ENCODE measurements at regions not wholly inside any gene's neighbourhood (a gene's known extent, or its start where the extent isn't known, plus 50 kb on each side); places are given as distances from the start of the nearest gene placed in this dataset.
"Not testable (repeated sequence)": the region's sequence is repeated elsewhere in the genome, so short reads cannot be mapped to it uniquely, and the experiment has no call there.

GRCh38 chr7:86340407-86340806, 303.3 kb upstream of the GRM3 start:
- CTCF ChIA-PET; H3K4me3 ChIP-seq (ENCODE audit: low read length); H3K4me1 Mint-ChIP-seq; H3K36me3 Mint-ChIP-seq; H3K27me3 Mint-ChIP-seq; H3K27me3 ChIP-seq (ENCODE audit: insufficient read depth, low read length, poor library complexity, severe bottlenecking); H3K9me3 ChIP-seq (ENCODE audit: low read length); H3K36me3 ChIP-seq (ENCODE audit: insufficient read depth, low read length); POLR2A ChIA-PET; H3K27ac ChIP-seq (ENCODE audit: low read depth, low read length); H3K4me1 ChIP-seq (ENCODE audit: insufficient read depth, low read length); H3K4me3 Mint-ChIP-seq; H3K27ac Mint-ChIP-seq; DNase-seq: not testable (repeated sequence)
- H3K9me3 Mint-ChIP-seq = peaks cover 0 to 13% (median 2%) of the 10 kb centered on the region in 5 donors

- POLR2A ChIA-PET = no interaction called here
- H3K27me3 ChIP-seq (ENCODE audit: insufficient read depth, low read length, poor library complexity, severe bottlenecking) = no peaks in the 10 kb centered on the region
- DNase-seq = no peak
- H3K36me3 Mint-ChIP-seq = no peaks in the 10 kb centered on the region
- no peaks in the 10 kb centered on the region for H3K4me1 Mint-ChIP-seq
- CTCF ChIA-PET = no interaction called here
- H3K27me3 Mint-ChIP-seq = no peaks in the 10 kb centered on the region
- H3K4me1 ChIP-seq (ENCODE audit: insufficient read depth, low read length) = no peaks in the 10 kb centered on the region
- H3K36me3 ChIP-seq (ENCODE audit: insufficient read depth, low read length) = no peaks in the 10 kb centered on the region
- no peaks in the 10 kb centered on the region for H3K9me3 ChIP-seq (ENCODE audit: low read length)
- H3K27ac ChIP-seq (ENCODE audit: low read depth, low read length) = no peak overlapping the region
- H3K4me3 Mint-ChIP-seq = no peak overlapping the region
- H3K27ac Mint-ChIP-seq = no peak overlapping the region
- H3K4me3 ChIP-seq (ENCODE audit: low read length) = no peak overlapping the region
- peaks cover 0 to 13% (median 2%) of the 10 kb centered on the region in 5 donors for H3K9me3 Mint-ChIP-seq
Measured at GRCh38 chr7:86339051-86339450, 304.7 kb upstream of the GRM3 start.

DNA sequence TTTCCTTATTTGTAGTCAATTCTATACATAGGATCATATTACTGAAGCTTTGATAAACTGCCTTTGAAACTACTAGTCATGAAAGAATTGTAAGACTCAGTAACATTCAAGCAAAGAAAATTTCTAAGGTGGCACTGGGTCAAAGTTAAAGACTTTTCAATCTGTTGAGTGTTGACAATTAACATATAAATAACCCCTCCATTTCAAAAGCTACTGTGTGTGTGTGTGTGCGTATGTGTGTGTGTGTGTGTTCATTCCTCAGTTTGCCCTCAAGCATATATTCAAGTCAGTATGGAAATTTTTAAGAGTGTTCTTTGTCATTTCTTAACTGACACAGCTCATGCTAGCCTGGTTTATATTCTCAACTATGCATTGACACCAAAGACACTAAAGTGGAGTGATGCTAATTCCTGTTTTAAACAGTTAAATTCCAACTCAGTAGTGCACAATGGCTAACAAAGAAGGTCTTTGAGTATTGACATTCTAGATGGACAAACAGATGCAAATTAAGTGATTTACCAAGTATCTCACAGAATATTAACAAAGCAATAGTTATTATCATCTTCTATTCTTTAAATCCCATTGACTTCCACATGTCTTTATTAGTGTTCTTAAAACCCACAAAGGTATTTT, 314.8 kb upstream of the GRM3 start:
- H3K27ac Mint-ChIP-seq = no peak overlapping the region
- H3K9me3 Mint-ChIP-seq = peaks cover 0 to 18% (median 6%) of the 10 kb centered on the region in 5 donors
- no peaks in the 10 kb centered on the region for H3K36me3 ChIP-seq (ENCODE audit: insufficient read depth, low read length)
- no peaks in the 10 kb centered on the region for H3K4me1 Mint-ChIP-seq
- H3K27ac ChIP-seq (ENCODE audit: low read depth, low read length) = no peak overlapping the region
- no peaks in the 10 kb centered on the region for H3K9me3 ChIP-seq (ENCODE audit: low read length)
- no peak overlapping the region for H3K4me3 ChIP-seq (ENCODE audit: low read length)
- H3K4me1 ChIP-seq (ENCODE audit: insufficient read depth, low read length) = no peaks in the 10 kb centered on the region
- POLR2A ChIA-PET = no interaction called here
- H3K36me3 Mint-ChIP-seq = no peaks in the 10 kb centered on the region
- DNase-seq = no peak
- CTCF ChIA-PET = no interaction called here
- H3K27me3 Mint-ChIP-seq = no peaks in the 10 kb centered on the region
- H3K27me3 ChIP-seq (ENCODE audit: insufficient read depth, low read length, poor library complexity, severe bottlenecking) = no peaks in the 10 kb centered on the region
- H3K4me3 Mint-ChIP-seq = no peak overlapping the region

- Histone ChIP-seq H3K4me1 (ENCODE audit: insufficient read depth, low read length) (no peaks in the 10 kb centered on the region), H3K36me3 (ENCODE audit: insufficient read depth, low read length) (no peaks in the 10 kb centered on the region), H3K4me3 (ENCODE audit: low read length) (no peak overlapping the region), H3K27me3 (ENCODE audit: insufficient read depth, low read length, poor library complexity, severe bottlenecking) (no peaks in the 10 kb centered on the region), H3K27ac (ENCODE audit: low read depth, low read length) (no peak overlapping the region), H3K9me3 (ENCODE audit: low read length) (no peaks in the 10 kb centered on the region)
- no peak for DNase-seq
- Mint-ChIP-seq H3K27me3 (no peaks in the 10 kb centered on the region), H3K27ac (no peak overlapping the region), H3K4me3 (no peak overlapping the region), H3K9me3 (peaks cover 3 to 12% (median 5%) of the 10 kb centered on the region in 5 donors), H3K4me1 (no peaks in the 10 kb centered on the region), H3K36me3 (no peaks in the 10 kb centered on the region)
- ChIA-PET CTCF (no interaction called here), POLR2A (no interaction called here)
Measured at GRCh38 chr7:86326847-86327246, 316.9 kb upstream of the GRM3 start.

DNA sequence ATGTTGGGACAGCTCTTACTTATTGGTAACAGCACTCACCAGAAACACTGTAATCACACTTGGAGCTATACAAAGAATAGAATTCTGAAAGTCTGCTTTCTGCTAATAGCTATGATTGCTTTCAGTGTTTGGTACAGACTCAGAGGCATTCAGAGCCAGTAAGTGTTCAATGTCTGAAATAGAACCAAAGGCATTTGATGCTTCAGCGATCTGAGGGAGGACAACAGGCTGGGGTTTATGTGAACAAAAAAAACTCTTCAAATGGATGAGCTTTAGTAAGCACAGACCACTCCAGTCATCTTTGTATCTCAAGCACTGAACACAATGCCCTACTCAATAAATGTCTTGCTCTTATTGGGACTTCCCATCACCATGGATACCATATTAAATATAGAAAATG, 322.8 kb upstream of the GRM3 start:
- Histone ChIP-seq H3K27me3 (ENCODE audit: insufficient read depth, low read length, poor library complexity, severe bottlenecking) (no peaks in the 10 kb centered on the region), H3K4me1 (ENCODE audit: insufficient read depth, low read length) (no peaks in the 10 kb centered on the region), H3K4me3 (ENCODE audit: low read length) (no peak overlapping the region), H3K27ac (ENCODE audit: low read depth, low read length) (no peak overlapping the region), H3K36me3 (ENCODE audit: insufficient read depth, low read length) (no peaks in the 10 kb centered on the region), H3K9me3 (ENCODE audit: low read length) (no peaks in the 10 kb centered on the region)
- CTCF ChIA-PET = no interaction called here
- H3K4me1 Mint-ChIP-seq = no peaks in the 10 kb centered on the region
- H3K27ac Mint-ChIP-seq = no peak overlapping the region
- H3K27me3 Mint-ChIP-seq = no peaks in the 10 kb centered on the region
- no peak for DNase-seq
- H3K36me3 Mint-ChIP-seq = no peaks in the 10 kb centered on the region
- POLR2A ChIA-PET = no interaction called here
- peaks cover 3 to 23% (median 3%) of the 10 kb centered on the region in 5 donors for H3K9me3 Mint-ChIP-seq
- no peak overlapping the region for H3K4me3 Mint-ChIP-seq

DNA sequence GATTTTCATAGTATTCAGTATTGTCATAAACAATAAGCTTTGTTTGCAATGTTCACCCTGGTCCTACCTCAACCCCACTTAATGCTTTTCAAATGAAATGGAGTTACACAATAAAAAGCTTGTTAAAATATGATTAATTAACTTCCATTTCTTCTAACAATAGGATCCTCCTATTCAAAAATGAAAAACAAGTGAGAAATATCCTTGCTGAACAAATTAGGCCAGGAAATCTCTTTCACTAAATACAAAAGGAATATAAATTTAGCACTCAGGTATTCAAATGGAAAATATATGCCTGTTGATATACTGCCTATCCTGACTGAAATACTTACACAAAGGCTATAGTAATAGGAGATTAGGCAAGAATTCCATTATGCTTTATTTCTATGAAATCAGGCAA, 323.4 kb upstream of the GRM3 start:
- no peaks in the 10 kb centered on the region for H3K4me1 Mint-ChIP-seq
- H3K4me3 Mint-ChIP-seq = no peak overlapping the region
- Histone ChIP-seq H3K4me1 (ENCODE audit: insufficient read depth, low read length) (no peaks in the 10 kb centered on the region), H3K36me3 (ENCODE audit: insufficient read depth, low read length) (no peaks in the 10 kb centered on the region), H3K4me3 (ENCODE audit: low read length) (no peak overlapping the region), H3K9me3 (ENCODE audit: low read length) (no peaks in the 10 kb centered on the region), H3K27ac (ENCODE audit: low read depth, low read length) (no peak overlapping the region), H3K27me3 (ENCODE audit: insufficient read depth, low read length, poor library complexity, severe bottlenecking) (no peaks in the 10 kb centered on the region)
- H3K9me3 Mint-ChIP-seq = peaks cover 3 to 28% (median 3%) of the 10 kb centered on the region in 5 donors
- H3K36me3 Mint-ChIP-seq = no peaks in the 10 kb centered on the region
- ChIA-PET POLR2A (no interaction called here), CTCF (no interaction called here)
- no peak overlapping the region for H3K27ac Mint-ChIP-seq
- DNase-seq = no peak
- no peaks in the 10 kb centered on the region for H3K27me3 Mint-ChIP-seq

- Histone ChIP-seq H3K36me3 (ENCODE audit: insufficient read depth, low read length) (no peaks in the 10 kb centered on the region), H3K27ac (ENCODE audit: low read depth, low read length) (no peak overlapping the region), H3K4me1 (ENCODE audit: insufficient read depth, low read length) (no peaks in the 10 kb centered on the region), H3K27me3 (ENCODE audit: insufficient read depth, low read length, poor library complexity, severe bottlenecking) (no peaks in the 10 kb centered on the region), H3K9me3 (ENCODE audit: low read length) (no peaks in the 10 kb centered on the region), H3K4me3 (ENCODE audit: low read length) (no peak overlapping the region)
- ChIA-PET CTCF (no interaction called here), POLR2A (no interaction called here)
- Mint-ChIP-seq H3K27me3 (no peaks in the 10 kb centered on the region), H3K9me3 (peaks cover 0 to 35% (median 6%) of the 10 kb centered on the region in 5 donors), H3K4me1 (no peaks in the 10 kb centered on the region), H3K36me3 (no peaks in the 10 kb centered on the region), H3K27ac (no peak overlapping the region), H3K4me3 (no peak overlapping the region)
- DNase-seq = no peak
Measured at GRCh38 chr7:86313842-86314241, 329.9 kb upstream of the GRM3 start.

- Mint-ChIP-seq H3K9me3 (peaks cover 3 to 21% (median 6%) of the 10 kb centered on the region in 5 donors), H3K27ac (no peak overlapping the region), H3K4me1 (no peaks in the 10 kb centered on the region), H3K4me3 (no peak overlapping the region), H3K27me3 (no peaks in the 10 kb centered on the region), H3K36me3 (no peaks in the 10 kb centered on the region)
- ChIA-PET POLR2A (no interaction called here), CTCF (no interaction called here)
- no peak for DNase-seq
- Histone ChIP-seq H3K4me3 (ENCODE audit: low read length) (no peak overlapping the region), H3K27ac (ENCODE audit: low read depth, low read length) (no peak overlapping the region), H3K36me3 (ENCODE audit: insufficient read depth, low read length) (no peaks in the 10 kb centered on the region), H3K4me1 (ENCODE audit: insufficient read depth, low read length) (no peaks in the 10 kb centered on the region), H3K9me3 (ENCODE audit: low read length) (no peaks in the 10 kb centered on the region), H3K27me3 (ENCODE audit: insufficient read depth, low read length, poor library complexity, severe bottlenecking) (no peaks in the 10 kb centered on the region)
Measured at GRCh38 chr7:86301301-86301700, 342.4 kb upstream of the GRM3 start.

- CTCF ChIA-PET = no interaction called here
- no peaks in the 10 kb centered on the region for H3K4me1 Mint-ChIP-seq
Measured at GRCh38 chr7:86295526-86295925, 348.2 kb upstream of the GRM3 start.

More at GRCh38 chr7:86295526-86295925, 348.2 kb upstream of the GRM3 start:
- Mint-ChIP-seq H3K36me3 (no peaks in the 10 kb centered on the region), H3K4me3 (no peak overlapping the region), H3K9me3 (peaks cover 4 to 22% (median 7%) of the 10 kb centered on the region in 5 donors), H3K27me3 (no peaks in the 10 kb centered on the region), H3K27ac (no peak overlapping the region)
- no peak overlapping the region for H3K4me3 ChIP-seq (ENCODE audit: low read length)
- H3K27me3 ChIP-seq (ENCODE audit: insufficient read depth, low read length, poor library complexity, severe bottlenecking) = no peaks in the 10 kb centered on the region
- no peak overlapping the region for H3K27ac ChIP-seq (ENCODE audit: low read depth, low read length)
- POLR2A ChIA-PET = no interaction called here
- no peaks in the 10 kb centered on the region for H3K36me3 ChIP-seq (ENCODE audit: insufficient read depth, low read length)
- H3K4me1 ChIP-seq (ENCODE audit: insufficient read depth, low read length) = no peaks in the 10 kb centered on the region
- DNase-seq = no peak
- no peaks in the 10 kb centered on the region for H3K9me3 ChIP-seq (ENCODE audit: low read length)
